Forelimb muscle (tissue), 1 donor: ENCODE measurements at regions not wholly inside any gene's neighbourhood (a gene's known extent, or its start where the extent isn't known, plus 50 kb on each side); places are given as distances from the start of the nearest gene placed in this dataset.
A peak's percentile ranks its signal among the peaks of the same experiment; 100 is the strongest.

Experiments
- DNase-seq: peaks from one replicate; pipeline ENCODE4 v3.0.0-alpha.2; 2013; ENCODE audit warnings: low read depth

GRCh38 chr11:106457727-106458126, 380.3 kb downstream of the AASDHPPT start:
- DNase-seq, result no peak

GRCh38 chr11:106459135-106459534, 381.7 kb downstream of the AASDHPPT start:
- no peak for DNase-seq

GRCh38 chr11:106461148-106461691, 383.8 kb downstream of the AASDHPPT start:
- DNase-seq, result no peak

GRCh38 chr11:106461839-106462545, 384.5 kb downstream of the AASDHPPT start:
- DNase-seq, result no peak

GRCh38 chr11:106463154-106463553, 385.7 kb downstream of the AASDHPPT start:
- DNase-seq, result no peak

GRCh38 chr11:106463796-106464201, 386.3 kb downstream of the AASDHPPT start:
- DNase-seq, result no peak

GRCh38 chr11:106464728-106465127, 387.3 kb downstream of the AASDHPPT start:
- DNase-seq, result no peak

GRCh38 chr11:106466521-106467080, 389.1 kb downstream of the AASDHPPT start:
- DNase-seq, result no peak

- no peak for DNase-seq
Measured at GRCh38 chr11:106467501-106467900, 390.0 kb downstream of the AASDHPPT start.

GRCh38 chr11:106468086-106468485, 390.6 kb downstream of the AASDHPPT start:
- DNase-seq, result no peak

- DNase-seq, result no peak
Measured at GRCh38 chr11:106468531-106468930, 391.1 kb downstream of the AASDHPPT start.

- DNase-seq, result no peak
Measured at GRCh38 chr11:106470230-106470629, 392.8 kb downstream of the AASDHPPT start.

- no peak for DNase-seq
Measured at GRCh38 chr11:106471276-106471675, 393.8 kb downstream of the AASDHPPT start.

- no peak for DNase-seq
Measured at GRCh38 chr11:106473089-106473722, 395.7 kb downstream of the AASDHPPT start.

- no peak for DNase-seq
Measured at GRCh38 chr11:106474274-106474673, 396.8 kb downstream of the AASDHPPT start.

- no peak for DNase-seq
Measured at GRCh38 chr11:106475181-106475580, 397.7 kb downstream of the AASDHPPT start.

- no peak for DNase-seq
Measured at GRCh38 chr11:106477776-106478175, 400.3 kb downstream of the AASDHPPT start.

GRCh38 chr11:106479646-106480045, 402.2 kb downstream of the AASDHPPT start:
- no peak for DNase-seq

- no peak for DNase-seq
Measured at GRCh38 chr11:106480581-106481190, 403.2 kb downstream of the AASDHPPT start.

GRCh38 chr11:106482917-106483785, 405.7 kb downstream of the AASDHPPT start:
- DNase-seq, result peak; percentile 11

- DNase-seq, result no peak
Measured at GRCh38 chr11:106491751-106492150, 414.3 kb downstream of the AASDHPPT start.
